ENCODE measurements at regions not wholly inside any gene's neighbourhood (a gene's known extent, or its start where the extent isn't known, plus 50 kb on each side); places are given as distances from the start of the nearest gene placed in this dataset.
A peak's percentile ranks its signal among the peaks of the same experiment; 100 is the strongest.

DNA sequence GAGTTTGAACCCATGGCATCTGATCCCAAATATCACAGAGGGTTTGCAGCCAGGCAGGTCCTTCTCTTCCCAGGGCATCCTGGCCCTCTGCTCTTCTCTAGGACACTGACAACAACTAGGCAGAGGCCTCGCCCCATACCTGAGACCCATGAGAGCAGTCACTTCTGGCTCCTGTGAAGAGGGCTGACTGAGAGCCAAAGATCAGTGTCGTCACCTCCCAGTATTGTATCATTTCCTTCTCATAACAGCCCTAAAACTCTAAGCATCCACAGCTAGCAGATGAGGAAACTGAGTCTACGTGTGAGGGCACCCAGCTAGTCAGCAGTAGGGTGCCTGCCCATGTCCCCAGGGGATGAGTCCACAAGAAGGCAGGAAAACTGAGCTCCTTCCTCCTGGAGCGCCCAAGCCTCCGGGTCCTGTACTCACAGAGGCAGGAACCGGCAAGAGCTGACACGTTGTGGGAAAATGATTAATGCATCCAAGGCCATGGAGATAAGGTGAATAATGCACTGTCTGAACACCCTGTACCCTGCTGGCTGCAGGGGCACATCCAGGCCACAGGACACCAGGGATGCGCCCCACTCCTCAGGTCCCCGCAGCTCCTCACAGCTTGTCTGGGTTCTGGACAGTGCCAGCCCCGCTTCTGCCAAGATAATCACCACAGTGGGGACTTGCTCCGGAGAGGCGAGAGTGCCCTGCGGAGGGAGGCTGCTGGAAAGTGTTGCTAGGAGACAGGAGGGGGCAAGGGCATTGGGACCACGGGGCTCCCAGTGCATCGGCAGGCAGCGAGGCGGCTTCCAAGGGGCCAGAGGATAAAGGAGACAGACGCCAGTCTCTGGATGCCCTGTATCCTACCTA is 340.0 kb downstream of the NPHP4 start:
- TF ChIP-seq, protein P1, sequence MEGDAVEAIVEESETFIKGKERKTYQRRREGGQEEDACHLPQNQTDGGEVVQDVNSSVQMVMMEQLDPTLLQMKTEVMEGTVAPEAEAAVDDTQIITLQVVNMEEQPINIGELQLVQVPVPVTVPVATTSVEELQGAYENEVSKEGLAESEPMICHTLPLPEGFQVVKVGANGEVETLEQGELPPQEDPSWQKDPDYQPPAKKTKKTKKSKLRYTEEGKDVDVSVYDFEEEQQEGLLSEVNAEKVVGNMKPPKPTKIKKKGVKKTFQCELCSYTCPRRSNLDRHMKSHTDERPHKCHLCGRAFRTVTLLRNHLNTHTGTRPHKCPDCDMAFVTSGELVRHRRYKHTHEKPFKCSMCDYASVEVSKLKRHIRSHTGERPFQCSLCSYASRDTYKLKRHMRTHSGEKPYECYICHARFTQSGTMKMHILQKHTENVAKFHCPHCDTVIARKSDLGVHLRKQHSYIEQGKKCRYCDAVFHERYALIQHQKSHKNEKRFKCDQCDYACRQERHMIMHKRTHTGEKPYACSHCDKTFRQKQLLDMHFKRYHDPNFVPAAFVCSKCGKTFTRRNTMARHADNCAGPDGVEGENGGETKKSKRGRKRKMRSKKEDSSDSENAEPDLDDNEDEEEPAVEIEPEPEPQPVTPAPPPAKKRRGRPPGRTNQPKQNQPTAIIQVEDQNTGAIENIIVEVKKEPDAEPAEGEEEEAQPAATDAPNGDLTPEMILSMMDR (IDR thresholded peaks at IDR 0.05), result peak in 1 of 4 experiments; percentile 14
- no peak for TF ChIP-seq POLR2A (IDR thresholded peaks at IDR 0.05)

All from prostate gland (tissue), 2 donors.